GM12891 (cell line): ENCODE measurements at regions not wholly inside any gene's neighbourhood (a gene's known extent, or its start where the extent isn't known, plus 50 kb on each side); places are given as distances from the start of the nearest gene placed in this dataset.

Experiments
- DNase-seq: peaks from one replicate; pipeline ENCODE4 v3.0.0; 2011; ENCODE audit warnings: low spot score; ENCODE audit not compliant: insufficient read length
- FAIRE-seq: peaks from 2 replicates; lab custom pipeline; 2011; peaks lifted over from hg19 to GRCh38; lab: Jason Lieb, UNC
- PAX5 ChIP-seq: IDR thresholded peaks from 2 replicates; pipeline ENCODE4 v1.6.1; 2011; ENCODE audit warnings: low read length, moderate library complexity, mild to moderate bottlenecking; ENCODE audit not compliant: insufficient read depth, severe bottlenecking
- POLR2A ChIP-seq: IDR thresholded peaks from 2 replicates; pipeline ENCODE4 v1.6.1; 2011; ENCODE audit warnings: low read depth, low read length, control low read depth
- POLR2AphosphoS5 ChIP-seq: IDR thresholded peaks from 2 replicates; pipeline ENCODE4 v1.6.1; 2011; ENCODE audit warnings: low read depth, low read length, control low read depth
- POU2F2 ChIP-seq: IDR thresholded peaks from 2 replicates; pipeline ENCODE4 v1.6.1; 2011; ENCODE audit warnings: low read depth, mild to moderate bottlenecking, control low read depth, low read length, moderate library complexity
- SPI1 ChIP-seq: IDR thresholded peaks from 2 replicates; pipeline ENCODE4 v1.6.1; 2011; ENCODE audit warnings: low read depth, low read length, control low read depth
- TAF1 ChIP-seq: IDR thresholded peaks from 2 replicates; pipeline ENCODE4 v1.6.1; 2011; ENCODE audit warnings: low read depth, low read length, control low read depth

GRCh38 chr16:59144841-59145240 is 410.7 kb upstream of the GOT2 start:
- DNase-seq: no peak
- no peak for TF ChIP-seq POU2F2
- no peak for FAIRE-seq

GRCh38 chr16:59144326-59144725 is 410.2 kb upstream of the GOT2 start:
- DNase-seq (no peak), FAIRE-seq (no peak)
- TF ChIP-seq POLR2A (no peak), PAX5 (no peak), SPI1 (no peak), TAF1 (no peak), POLR2AphosphoS5 (no peak), POU2F2 (no peak)

- DNase-seq (no peak), FAIRE-seq (no peak)
- TF ChIP-seq TAF1 (no peak), POLR2AphosphoS5 (no peak), SPI1 (no peak), POU2F2 (no peak), POLR2A (no peak), PAX5 (no peak)
Observed at GRCh38 chr16:59126486-59126885, 392.4 kb upstream of the GOT2 start.

GRCh38 chr16:59124056-59124455 is 389.9 kb upstream of the GOT2 start:
- DNase-seq (no peak), FAIRE-seq (no peak)
- TF ChIP-seq POLR2A (no peak), POLR2AphosphoS5 (no peak)

GRCh38 chr16:59123479-59123878 is 389.4 kb upstream of the GOT2 start:
- DNase-seq (no peak), FAIRE-seq (no peak)

GRCh38 chr16:59122262-59122537 is 388.1 kb upstream of the GOT2 start:
- DNase-seq (no peak), FAIRE-seq (no peak)
- TF ChIP-seq POLR2AphosphoS5 (no peak), TAF1 (no peak), SPI1 (no peak), POLR2A (no peak), PAX5 (no peak), POU2F2 (no peak)

More at GRCh38 chr16:59123479-59123878, 389.4 kb upstream of the GOT2 start:
- TF ChIP-seq SPI1: no peak
- TF ChIP-seq TAF1: no peak
- TF ChIP-seq POLR2AphosphoS5: no peak

GRCh38 chr16:59121411-59122261 is 387.5 kb upstream of the GOT2 start:
- FAIRE-seq: no peak
- TF ChIP-seq TAF1: no peak
- no peak for TF ChIP-seq SPI1
- TF ChIP-seq POLR2A: no peak
- no peak for TF ChIP-seq POLR2AphosphoS5

GRCh38 chr16:59116744-59117143 is 382.6 kb upstream of the GOT2 start:
- TF ChIP-seq POLR2AphosphoS5 (no peak), POLR2A (no peak), POU2F2 (no peak), PAX5 (no peak), SPI1 (no peak), TAF1 (no peak)
- FAIRE-seq: no peak
- no peak for DNase-seq

More at GRCh38 chr16:59121411-59122261, 387.5 kb upstream of the GOT2 start:
- DNase-seq: no peak

- DNase-seq (no peak), FAIRE-seq (no peak)
- TF ChIP-seq POLR2AphosphoS5: no peak
- no peak for TF ChIP-seq SPI1
- no peak for TF ChIP-seq POLR2A
- TF ChIP-seq PAX5: no peak
- TF ChIP-seq POU2F2: no peak
- TF ChIP-seq TAF1: no peak
Observed at GRCh38 chr16:59114790-59115189, 380.7 kb upstream of the GOT2 start.

- DNase-seq (no peak), FAIRE-seq (no peak)
- TF ChIP-seq TAF1 (no peak), POLR2AphosphoS5 (no peak), SPI1 (no peak), POLR2A (no peak), PAX5 (no peak), POU2F2 (no peak)
Observed at GRCh38 chr16:59113004-59113670, 379.0 kb upstream of the GOT2 start.

- TF ChIP-seq POLR2AphosphoS5 (no peak), SPI1 (no peak), POLR2A (no peak), POU2F2 (no peak), PAX5 (no peak), TAF1 (no peak)
- DNase-seq (no peak), FAIRE-seq (no peak)
Observed at GRCh38 chr16:59111280-59111679, 377.2 kb upstream of the GOT2 start.
